ENCODE measurements at regions not wholly inside any gene's neighbourhood (a gene's known extent, or its start where the extent isn't known, plus 50 kb on each side); places are given as distances from the start of the nearest gene placed in this dataset.

DNA sequence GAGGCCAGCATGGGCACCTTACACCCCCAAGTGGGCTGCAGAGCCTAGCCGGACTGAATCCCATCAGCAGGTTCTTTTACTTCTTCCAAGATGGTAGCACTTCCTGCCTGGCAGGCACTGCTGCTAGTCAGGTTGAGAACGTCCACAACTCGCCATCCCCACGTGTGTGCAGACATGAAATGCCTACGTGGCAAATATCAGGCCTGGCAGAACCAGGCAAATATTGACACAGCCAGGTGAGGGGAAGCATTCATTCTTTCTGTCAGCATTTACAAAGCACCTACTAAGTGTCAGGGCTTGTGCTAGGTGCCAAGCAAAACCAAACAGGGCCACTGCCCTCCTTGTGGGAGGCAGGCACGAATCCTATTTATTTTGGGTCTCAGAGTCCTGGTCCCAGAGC, 52.3 kb upstream of the SIM2 start:
- 83 to 85% methylated on average over 6 of the region's 6 CpGs for WGBS, 2 donors

DNA sequence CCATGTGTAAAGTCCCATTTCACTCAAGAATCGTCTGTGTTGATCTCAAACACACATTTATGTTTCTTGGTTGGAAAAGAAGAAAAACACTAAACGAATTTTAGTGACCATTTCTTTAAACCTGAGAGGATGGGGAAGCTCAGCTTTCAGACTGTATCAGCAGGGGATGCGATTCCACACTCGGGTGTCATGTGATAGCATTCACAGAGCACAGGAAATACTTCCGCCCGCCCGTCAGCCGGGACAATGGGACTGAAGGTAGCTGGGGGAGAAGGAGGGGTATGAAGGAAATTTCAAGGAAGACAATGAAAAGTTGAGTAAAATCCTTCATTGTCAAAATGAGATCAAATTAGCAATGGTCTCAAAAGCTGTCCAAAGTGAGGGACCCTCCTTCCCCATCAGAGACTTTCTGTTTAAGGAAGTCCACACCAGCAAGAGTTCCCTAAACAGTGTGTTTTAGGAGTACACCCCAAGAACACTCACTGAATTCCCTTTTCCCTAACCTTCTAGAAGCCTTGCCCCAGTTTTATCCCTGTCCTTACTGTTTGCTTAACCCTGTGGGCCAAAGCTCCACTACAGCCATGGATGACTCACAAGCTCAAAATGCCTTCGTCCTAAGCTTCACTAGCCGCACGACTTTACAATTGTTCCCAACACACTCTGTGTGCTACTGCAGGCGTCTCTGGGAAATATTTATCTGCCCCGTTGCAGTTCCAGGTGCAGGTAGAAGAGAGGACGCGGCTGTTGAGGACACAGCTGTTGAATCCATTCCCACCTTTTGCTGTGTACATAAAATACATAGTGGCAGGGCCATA, 51.4 kb upstream of the SIM2 start:
- TF ChIP-seq POLR2A (IDR thresholded peaks at IDR 0.05), result no peak
- TF ChIP-seq, protein P1, sequence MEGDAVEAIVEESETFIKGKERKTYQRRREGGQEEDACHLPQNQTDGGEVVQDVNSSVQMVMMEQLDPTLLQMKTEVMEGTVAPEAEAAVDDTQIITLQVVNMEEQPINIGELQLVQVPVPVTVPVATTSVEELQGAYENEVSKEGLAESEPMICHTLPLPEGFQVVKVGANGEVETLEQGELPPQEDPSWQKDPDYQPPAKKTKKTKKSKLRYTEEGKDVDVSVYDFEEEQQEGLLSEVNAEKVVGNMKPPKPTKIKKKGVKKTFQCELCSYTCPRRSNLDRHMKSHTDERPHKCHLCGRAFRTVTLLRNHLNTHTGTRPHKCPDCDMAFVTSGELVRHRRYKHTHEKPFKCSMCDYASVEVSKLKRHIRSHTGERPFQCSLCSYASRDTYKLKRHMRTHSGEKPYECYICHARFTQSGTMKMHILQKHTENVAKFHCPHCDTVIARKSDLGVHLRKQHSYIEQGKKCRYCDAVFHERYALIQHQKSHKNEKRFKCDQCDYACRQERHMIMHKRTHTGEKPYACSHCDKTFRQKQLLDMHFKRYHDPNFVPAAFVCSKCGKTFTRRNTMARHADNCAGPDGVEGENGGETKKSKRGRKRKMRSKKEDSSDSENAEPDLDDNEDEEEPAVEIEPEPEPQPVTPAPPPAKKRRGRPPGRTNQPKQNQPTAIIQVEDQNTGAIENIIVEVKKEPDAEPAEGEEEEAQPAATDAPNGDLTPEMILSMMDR (IDR thresholded peaks at IDR 0.05), result no peak
- H3K36me3 ChIP-seq, result no peaks in the 10 kb centered on the region
- DNase-seq, result no peak
- WGBS, 2 donors, result 57% methylated on average over 15 of the region's 15 CpGs
- H3K27ac ChIP-seq, result no peak overlapping the region
- H3K4me1 ChIP-seq, result no peaks in the 10 kb centered on the region
- H3K27me3 ChIP-seq, result no peaks in the 10 kb centered on the region
- no peaks in the 10 kb centered on the region for H3K9me3 ChIP-seq
- intact Hi-C loops (cut with DNase I), result no loop called here
- no peak overlapping the region for H3K4me3 ChIP-seq (replicated peaks in 1 of 3)

More for the DNA sequence above, 52.3 kb upstream of the SIM2 start:
- TF ChIP-seq POLR2A (IDR thresholded peaks at IDR 0.05), result no peak
- TF ChIP-seq, protein P1 (IDR thresholded peaks at IDR 0.05), result no peak
- intact Hi-C loops (cut with DNase I), result no loop called here
- Histone ChIP-seq H3K27ac (no peak overlapping the region), H3K36me3 (no peaks in the 10 kb centered on the region), H3K9me3 (no peaks in the 10 kb centered on the region), H3K4me3 (replicated peaks in 1 of 3) (no peak overlapping the region), H3K27me3 (no peaks in the 10 kb centered on the region), H3K4me1 (no peaks in the 10 kb centered on the region)
- DNase-seq, result no peak

Measured in thyroid gland (tissue), 4 donors.